SH-SY5Y (cell line): ENCODE measurements at regions not wholly inside any gene's neighbourhood (a gene's known extent, or its start where the extent isn't known, plus 50 kb on each side); places are given as distances from the start of the nearest gene placed in this dataset.

Experiments used
- GATA2 ChIP-seq: IDR thresholded peaks from 2 replicates; pipeline ENCODE4 v1.6.1; 2011; ENCODE audit warnings: mild to moderate bottlenecking, low read depth, low read length
- GATA3 ChIP-seq: IDR thresholded peaks from 2 replicates; pipeline ENCODE4 v1.6.1; 2011; ENCODE audit warnings: low read depth, mild to moderate bottlenecking, low read length, moderate library complexity

- TF ChIP-seq GATA3 (no peak), GATA2 (no peak)
These were observed 203.3 kb upstream of the CST7 start for GRCh38 chr20:24745617-24746350.

- TF ChIP-seq GATA2 = no peak
- no peak for TF ChIP-seq GATA3
These were observed 202.8 kb upstream of the CST7 start for GRCh38 chr20:24746351-24746685.

GRCh38 chr20:24747010-24747712 lies 201.9 kb upstream of the CST7 start:
- TF ChIP-seq GATA3 = no peak
- TF ChIP-seq GATA2 = no peak

GRCh38 chr20:24747881-24748595 lies 201.0 kb upstream of the CST7 start:
- TF ChIP-seq GATA2 (no peak), GATA3 (no peak)

DNA sequence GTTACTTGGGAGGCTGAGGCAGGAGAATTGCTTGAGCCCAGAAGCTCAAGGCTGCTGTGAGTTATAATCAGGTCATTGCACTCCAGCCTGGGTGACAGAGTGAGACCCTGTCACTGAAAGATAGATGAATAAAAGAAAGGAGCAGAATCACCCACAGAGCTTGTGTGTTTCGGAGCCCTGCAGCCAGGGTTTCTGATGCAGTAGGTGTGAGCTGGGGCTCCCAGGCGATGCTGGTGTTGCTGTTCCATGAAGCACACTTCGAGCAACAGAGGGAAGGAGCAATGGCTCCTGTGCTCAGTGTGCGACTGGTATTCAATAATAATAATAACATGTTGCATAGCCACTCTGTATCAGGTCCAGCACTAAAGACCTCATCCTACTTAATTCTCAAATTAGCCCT lies 197.5 kb upstream of the CST7 start:
- TF ChIP-seq GATA3 = no peak
- no peak for TF ChIP-seq GATA2

DNA sequence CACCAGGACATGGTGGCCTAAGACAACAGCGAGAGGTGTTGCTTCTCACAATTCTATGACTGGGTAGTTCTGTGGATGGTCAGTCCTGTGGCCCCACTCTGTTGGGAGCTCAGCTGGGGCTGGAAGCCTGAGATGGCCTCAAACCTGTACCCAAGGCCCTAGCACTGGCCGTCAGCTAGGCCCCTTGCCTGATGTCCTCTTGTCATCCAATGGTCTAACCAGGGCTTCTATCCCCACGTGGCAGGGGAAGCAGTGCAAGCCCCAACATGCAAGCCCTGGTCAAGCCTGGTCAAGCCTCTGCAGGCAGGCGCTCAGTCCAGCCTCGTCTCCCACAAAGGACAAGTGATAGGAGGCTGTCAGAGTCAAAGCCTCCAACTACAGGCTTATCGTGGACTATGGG lies 196.5 kb upstream of the CST7 start:
- TF ChIP-seq GATA2 (no peak), GATA3 (no peak)

DNA sequence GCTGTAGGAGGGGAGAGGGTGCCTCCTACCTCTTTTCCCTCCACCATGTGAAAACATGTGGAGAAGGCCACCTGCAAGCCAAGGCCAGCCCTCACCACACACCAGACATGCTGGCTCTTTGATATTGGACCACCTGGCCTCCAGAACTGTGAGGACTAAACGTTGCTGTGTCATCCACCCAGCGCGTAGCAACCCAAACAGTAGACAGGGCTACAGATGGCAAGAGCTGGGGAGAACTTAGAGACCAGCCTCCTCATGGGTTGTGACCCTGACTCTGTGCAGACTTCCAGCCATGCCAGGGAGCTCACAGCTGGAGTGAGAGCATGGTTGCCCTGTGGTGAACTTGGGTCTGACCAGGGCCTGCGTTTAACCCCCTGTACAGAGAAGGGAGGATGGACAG lies 195.9 kb upstream of the CST7 start:
- TF ChIP-seq GATA2 (no peak), GATA3 (no peak)

GRCh38 chr20:24754691-24755090 lies 194.4 kb upstream of the CST7 start:
- TF ChIP-seq GATA3 = no peak
- TF ChIP-seq GATA2 = no peak

DNA sequence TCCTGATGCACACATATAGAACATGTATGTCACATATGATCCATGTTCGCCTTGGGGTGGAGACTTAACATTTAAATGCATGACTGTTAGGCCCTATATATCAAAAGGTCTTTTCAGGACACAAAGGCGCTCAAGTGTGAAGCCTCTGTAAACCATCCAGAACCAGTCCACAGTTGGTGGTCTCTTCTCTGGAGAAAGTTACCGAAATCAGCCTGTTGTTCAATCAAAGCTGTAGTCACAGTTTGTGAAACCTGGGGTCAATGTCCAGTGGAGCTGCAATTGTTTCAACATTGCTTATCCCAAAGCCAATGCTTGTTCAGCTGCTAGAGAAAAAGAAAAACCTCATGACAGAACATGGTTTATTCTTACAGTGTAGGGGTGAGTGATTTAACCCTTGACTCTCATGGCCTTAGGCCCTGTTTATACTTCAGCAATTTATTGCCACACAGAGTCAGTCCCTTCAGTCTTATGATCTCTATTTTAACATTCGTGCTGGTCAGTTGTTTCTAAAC lies 193.6 kb upstream of the CST7 start:
- no peak for TF ChIP-seq GATA3
- TF ChIP-seq GATA2 = no peak

DNA sequence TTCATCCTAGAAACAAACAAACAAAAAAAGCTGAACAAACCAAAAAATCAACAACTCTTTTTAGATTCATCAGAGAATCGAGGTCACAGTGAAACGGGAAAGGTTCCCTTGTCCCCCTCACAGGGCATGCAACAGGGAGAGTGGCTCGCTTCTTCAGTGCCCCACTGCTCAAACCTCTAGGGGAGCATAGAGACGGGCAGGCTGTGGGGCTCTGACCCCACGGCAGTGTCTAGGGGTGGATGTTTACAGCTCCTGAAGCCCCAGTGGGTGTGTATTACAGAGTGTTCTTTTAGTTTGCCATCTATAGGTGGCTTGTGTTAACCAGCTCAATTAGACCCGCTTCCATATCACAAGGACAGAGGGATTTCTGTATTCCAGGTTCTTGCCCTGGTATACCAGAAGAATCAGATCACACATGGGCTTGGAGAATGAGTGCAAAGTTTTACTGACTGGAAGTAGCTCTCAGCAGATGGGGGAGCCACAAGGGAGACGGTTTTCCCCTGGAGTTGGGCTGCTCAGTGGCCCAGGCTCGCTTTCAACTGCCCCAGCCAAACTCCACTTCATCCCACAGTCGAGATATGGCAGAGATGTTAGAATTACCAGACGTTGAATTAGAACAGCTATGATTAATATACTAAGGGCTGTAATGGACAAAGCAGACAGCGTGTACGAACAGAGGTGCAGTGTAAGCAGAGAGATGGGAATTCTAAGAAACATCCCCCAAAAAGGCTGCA lies 192.6 kb upstream of the CST7 start:
- TF ChIP-seq GATA3 (no peak), GATA2 (no peak)

GRCh38 chr20:24761220-24762065 lies 187.6 kb upstream of the CST7 start:
- TF ChIP-seq GATA3 = no peak
- TF ChIP-seq GATA2 = no peak

- TF ChIP-seq GATA2 (no peak), GATA3 (no peak)
These were observed 186.7 kb upstream of the CST7 start for GRCh38 chr20:24762371-24762770.

GRCh38 chr20:24762791-24763350 lies 186.2 kb upstream of the CST7 start:
- TF ChIP-seq GATA3 = no peak
- TF ChIP-seq GATA2 = no peak
